GM12875 (cell line): ENCODE measurements at regions not wholly inside any gene's neighbourhood (a gene's known extent, or its start where the extent isn't known, plus 50 kb on each side); places are given as distances from the start of the nearest gene placed in this dataset.

Experiments
- H3K4me3 ChIP-seq: one replicate; pipeline ENCODE4 v1.5.1; 2011; ENCODE audit warnings: low read depth, low read length, control low read depth
- CTCF ChIP-seq: IDR thresholded peaks from 2 replicates; pipeline ENCODE4 v1.5.1; 2011; ENCODE audit warnings: low read depth, mild to moderate bottlenecking, control low read depth, inconsistent platforms, low read length, moderate library complexity, borderline replicate concordance; ENCODE audit not compliant: insufficient read depth

GRCh38 chr5:77893225-77893860 is 117.2 kb upstream of the TBCA start:
- no peak for TF ChIP-seq CTCF
- no peak overlapping the region for H3K4me3 ChIP-seq

- H3K4me3 ChIP-seq: no peak overlapping the region
- no peak for TF ChIP-seq CTCF
Observed at GRCh38 chr5:77892061-77893010, 116.2 kb upstream of the TBCA start.

GRCh38 chr5:77885519-77885918 is 109.4 kb upstream of the TBCA start:
- H3K4me3 ChIP-seq: no peak overlapping the region
- TF ChIP-seq CTCF: no peak

GRCh38 chr5:77882670-77883257 is 106.6 kb upstream of the TBCA start:
- no peak for TF ChIP-seq CTCF
- no peak overlapping the region for H3K4me3 ChIP-seq

- H3K4me3 ChIP-seq: no peak overlapping the region
- TF ChIP-seq CTCF: no peak
Observed at GRCh38 chr5:77881528-77881927, 105.4 kb upstream of the TBCA start.

- no peak for TF ChIP-seq CTCF
Observed at GRCh38 chr5:77877516-77878355, 101.6 kb upstream of the TBCA start.

More at GRCh38 chr5:77877516-77878355, 101.6 kb upstream of the TBCA start:
- H3K4me3 ChIP-seq: no peak overlapping the region
